DOHH2 (cell line): ENCODE measurements at regions not wholly inside any gene's neighbourhood (a gene's known extent, or its start where the extent isn't known, plus 50 kb on each side); places are given as distances from the start of the nearest gene placed in this dataset.

Experiments
- CTCF ChIP-seq: fragments of 200-600 bp; sonication (generic); IDR thresholded peaks from one replicate; pipeline ENCODE4 v1.5.1; 2014; ENCODE audit warnings: antibody characterized with exemption, mild to moderate bottlenecking, low read depth, low read length; ENCODE audit not compliant: poor library complexity, severe bottlenecking
- EZH2phosphoT487 ChIP-seq: fragments of 200-600 bp; sonication (generic); IDR thresholded peaks from 2 replicates; pipeline ENCODE4 v1.6.1; 2017; ENCODE audit warnings: borderline replicate concordance, mild to moderate bottlenecking, antibody characterized with exemption, low read length, moderate library complexity, mixed read lengths

GRCh38 chr10:78375854-78376785 lies 342.5 kb downstream of the RPS24 start:
- TF ChIP-seq CTCF = no peak
- no peak for TF ChIP-seq EZH2phosphoT487
